ENCODE measurements at regions not wholly inside any gene's neighbourhood (a gene's known extent, or its start where the extent isn't known, plus 50 kb on each side); places are given as distances from the start of the nearest gene placed in this dataset.

- H3K4me1 ChIP-seq (ENCODE audit: control insufficient read depth in 2 of 3, insufficient read depth in 2 of 3, low read depth in 1 of 3, low read length in 3 of 3) = no peaks in the 10 kb centered on the region
- intact Hi-C loops (cut with DNase I) = no loop called here
- FAIRE-seq = no peak
- TF ChIP-seq, protein P1, sequence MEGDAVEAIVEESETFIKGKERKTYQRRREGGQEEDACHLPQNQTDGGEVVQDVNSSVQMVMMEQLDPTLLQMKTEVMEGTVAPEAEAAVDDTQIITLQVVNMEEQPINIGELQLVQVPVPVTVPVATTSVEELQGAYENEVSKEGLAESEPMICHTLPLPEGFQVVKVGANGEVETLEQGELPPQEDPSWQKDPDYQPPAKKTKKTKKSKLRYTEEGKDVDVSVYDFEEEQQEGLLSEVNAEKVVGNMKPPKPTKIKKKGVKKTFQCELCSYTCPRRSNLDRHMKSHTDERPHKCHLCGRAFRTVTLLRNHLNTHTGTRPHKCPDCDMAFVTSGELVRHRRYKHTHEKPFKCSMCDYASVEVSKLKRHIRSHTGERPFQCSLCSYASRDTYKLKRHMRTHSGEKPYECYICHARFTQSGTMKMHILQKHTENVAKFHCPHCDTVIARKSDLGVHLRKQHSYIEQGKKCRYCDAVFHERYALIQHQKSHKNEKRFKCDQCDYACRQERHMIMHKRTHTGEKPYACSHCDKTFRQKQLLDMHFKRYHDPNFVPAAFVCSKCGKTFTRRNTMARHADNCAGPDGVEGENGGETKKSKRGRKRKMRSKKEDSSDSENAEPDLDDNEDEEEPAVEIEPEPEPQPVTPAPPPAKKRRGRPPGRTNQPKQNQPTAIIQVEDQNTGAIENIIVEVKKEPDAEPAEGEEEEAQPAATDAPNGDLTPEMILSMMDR (IDR thresholded peaks at IDR 0.05; ENCODE audit: borderline replicate concordance, extremely low read depth, insufficient read depth) = no peak
- DNase-seq = no peak
- no peak overlapping the region for H3K4me3 ChIP-seq (ENCODE audit: low read length in 3 of 3)
- H3K36me3 ChIP-seq (ENCODE audit: control insufficient read depth in 2 of 3, insufficient read depth in 3 of 3, low read length in 3 of 3) = no peaks in the 10 kb centered on the region
- no peaks in the 10 kb centered on the region for H3K27me3 ChIP-seq (ENCODE audit: control insufficient read depth, insufficient read depth, low read length)
- H3K9ac ChIP-seq (ENCODE audit: low read length in 3 of 3) = no peak overlapping the region
- H3K27ac ChIP-seq (ENCODE audit: low read depth in 2 of 2, low read length in 2 of 2) = no peak overlapping the region
- no peaks in the 10 kb centered on the region for H3K9me3 ChIP-seq (ENCODE audit: control insufficient read depth in 2 of 3, insufficient read depth in 1 of 3, low read length in 3 of 3)
Observed at GRCh38 chr3:115281697-115282675, 134.9 kb upstream of the ZBTB20 start.

GRCh38 chr3:115284980-115285379 lies 137.9 kb upstream of the ZBTB20 start:
- Histone ChIP-seq H3K4me1 (ENCODE audit: control insufficient read depth in 2 of 3, insufficient read depth in 2 of 3, low read depth in 1 of 3, low read length in 3 of 3) (no peaks in the 10 kb centered on the region), H3K27me3 (ENCODE audit: control insufficient read depth, insufficient read depth, low read length) (no peaks in the 10 kb centered on the region), H3K4me3 (ENCODE audit: low read length in 3 of 3) (no peak overlapping the region), H3K27ac (ENCODE audit: low read depth in 2 of 2, low read length in 2 of 2) (no peak overlapping the region), H3K9ac (ENCODE audit: low read length in 3 of 3) (no peak overlapping the region), H3K9me3 (ENCODE audit: control insufficient read depth in 2 of 3, insufficient read depth in 1 of 3, low read length in 3 of 3) (no peaks in the 10 kb centered on the region), H3K36me3 (ENCODE audit: control insufficient read depth in 2 of 3, insufficient read depth in 3 of 3, low read length in 3 of 3) (no peaks in the 10 kb centered on the region)
- DNase-seq (peak in 3 of 5 donors; percentile 31 to 73 (median 72)), FAIRE-seq (no peak)
- intact Hi-C loops (cut with DNase I) = no loop called here
- TF ChIP-seq, protein P1 (IDR thresholded peaks at IDR 0.05; ENCODE audit: borderline replicate concordance, extremely low read depth, insufficient read depth) = no peak

GRCh38 chr3:115286529-115287197 lies 139.6 kb upstream of the ZBTB20 start:
- Histone ChIP-seq H3K4me1 (ENCODE audit: control insufficient read depth in 2 of 3, insufficient read depth in 2 of 3, low read depth in 1 of 3, low read length in 3 of 3) (no peaks in the 10 kb centered on the region), H3K36me3 (ENCODE audit: control insufficient read depth in 2 of 3, insufficient read depth in 3 of 3, low read length in 3 of 3) (no peaks in the 10 kb centered on the region), H3K9ac (ENCODE audit: low read length in 3 of 3) (no peak overlapping the region), H3K9me3 (ENCODE audit: control insufficient read depth in 2 of 3, insufficient read depth in 1 of 3, low read length in 3 of 3) (no peaks in the 10 kb centered on the region), H3K27ac (ENCODE audit: low read depth in 2 of 2, low read length in 2 of 2) (no peak overlapping the region), H3K4me3 (ENCODE audit: low read length in 3 of 3) (no peak overlapping the region), H3K27me3 (ENCODE audit: control insufficient read depth, insufficient read depth, low read length) (no peaks in the 10 kb centered on the region)
- no peak for FAIRE-seq
- TF ChIP-seq, protein P1 (IDR thresholded peaks at IDR 0.05; ENCODE audit: borderline replicate concordance, extremely low read depth, insufficient read depth) = no peak
- intact Hi-C loops (cut with DNase I) = no loop called here
- DNase-seq = no peak

All from kidney (tissue), 13 donors.